GM12878 (cell line): ENCODE measurements at regions not wholly inside any gene's neighbourhood (a gene's known extent, or its start where the extent isn't known, plus 50 kb on each side); places are given as distances from the start of the nearest gene placed in this dataset.

Experiments used
- ATAC-seq: fragments of 200-7000 bp; cut with Tn5 transposase; 3 replicates; pipeline ENCODE4 v1.9.1; 2020; ENCODE audit warnings: mild to moderate bottlenecking, moderate library complexity
- BruUV-seq: library from RNA; stranded (reverse); fragments of 400-500 nt; replicated peaks from 2 replicates; lab custom pipeline; 2021; lab: Mats Ljungman, UMichigan
- CTCF ChIA-PET: fragments of 300-600 bp; sonication (Branson Sonifier 250); formaldehyde crosslinking; extraction: SDS; loops from one replicate; lab custom pipeline; 2021; ENCODE audit warnings: inconsistent platforms; lab: Yijun Ruan, JAX
- POLR2A ChIA-PET: fragments of 350-600 bp; formaldehyde crosslinking; extraction: SDS; loops from one replicate; lab custom pipeline; 2021; ENCODE audit warnings: inconsistent platforms; lab: Charles Lee
- RAD21 ChIA-PET: fragments of 300-600 bp; sonication (Branson Sonifier 250); formaldehyde crosslinking; loops from one replicate; lab custom pipeline; 2023; ENCODE audit warnings: antibody characterized with exemption; ENCODE audit not compliant: unreplicated experiment; lab: Charles Lee
- SMC1A ChIA-PET: fragments of 300-600 bp; sonication (Branson Sonifier 250); formaldehyde crosslinking; loops from one replicate; lab custom pipeline; 2023; ENCODE audit not compliant: unreplicated experiment, uncharacterized antibody; lab: Charles Lee
- DNase-seq: peaks from one replicate; pipeline ENCODE4 v3.0.0-alpha.2; 2011; ENCODE audit warnings: low read depth, low spot score
- FAIRE-seq: peaks from 3 replicates; lab custom pipeline; 2011; peaks lifted over from hg19 to GRCh38; lab: Jason Lieb, UNC
- H2AFZ ChIP-seq: 2 replicates; pipeline ENCODE4 v1.6.0; 2011; ENCODE audit warnings: low read depth, low read length, control low read depth; ENCODE audit not compliant: control insufficient read depth
- H3K27ac ChIP-seq: 2 replicates; pipeline ENCODE4 v1.5.1; 2011; ENCODE audit warnings: control low read depth; ENCODE audit not compliant: control insufficient read depth, insufficient read depth
- H3K27me3 ChIP-seq, 2 experiments: replicated peaks in 1 of 2; 2 replicates each; pipeline versions ENCODE4 v1.6.0 to v1.6.1; 2011; ENCODE audit warnings: low read length in 1 of 2; ENCODE audit not compliant: control insufficient read depth in 2 of 2, insufficient read depth in 2 of 2
- H3K36me3 ChIP-seq, 2 experiments: 2 replicates each; pipeline ENCODE4 v1.5.1; 2011; ENCODE audit warnings: low read length in 1 of 2; ENCODE audit not compliant: control insufficient read depth in 2 of 2, insufficient read depth in 2 of 2
- H3K4me1 ChIP-seq: 2 replicates; pipeline ENCODE4 v1.6.1; 2011; ENCODE audit warnings: mild to moderate bottlenecking, low read length, moderate library complexity, mixed read lengths; ENCODE audit not compliant: control insufficient read depth, insufficient read depth
- H3K4me2 ChIP-seq: 2 replicates; pipeline ENCODE4 v1.6.0; 2011; ENCODE audit warnings: control low read depth; ENCODE audit not compliant: control insufficient read depth, insufficient read depth
- H3K4me3 ChIP-seq: fragments of 200-600 bp; sonication (generic); 2 replicates; pipeline ENCODE4 v1.5.1; 2016
- H3K79me2 ChIP-seq: 2 replicates; pipeline ENCODE4 v1.6.0; 2011; ENCODE audit warnings: low read length; ENCODE audit not compliant: control insufficient read depth, insufficient read depth
- H3K9ac ChIP-seq: 2 replicates; pipeline ENCODE4 v1.8.0; 2011; ENCODE audit warnings: low read length, control low read depth, mixed read lengths; ENCODE audit not compliant: control insufficient read depth, insufficient read depth
- H3K9me3 ChIP-seq: replicated peaks from 3 replicates; pipeline ENCODE4 v1.5.1; 2011; ENCODE audit warnings: mild to moderate bottlenecking, low read length; ENCODE audit not compliant: control insufficient read depth, insufficient read depth
- H4K20me1 ChIP-seq: 2 replicates; pipeline ENCODE4 v1.6.0; 2011; ENCODE audit not compliant: control insufficient read depth, insufficient read depth
- ASH2L ChIP-seq: fragments of 300-600, 200-600 bp; sonication (generic); IDR thresholded peaks from 2 replicates; pipeline ENCODE4 v1.6.1; 2017; ENCODE audit warnings: low read depth, mild to moderate bottlenecking, borderline replicate concordance
- BACH1 ChIP-seq: fragments of 450-650 bp; IDR thresholded peaks from 2 replicates; pipeline ENCODE4 v1.6.1; 2017; ENCODE audit warnings: mild to moderate bottlenecking, borderline replicate concordance
- CBX3 ChIP-seq: fragments of 200-600 bp; sonication (generic); IDR thresholded peaks from 2 replicates; pipeline ENCODE4 v1.6.1; 2016; ENCODE audit warnings: low read depth, borderline replicate concordance
- EED ChIP-seq: sonication (generic); IDR thresholded peaks from 2 replicates; pipeline ENCODE4 v1.6.1; 2016; ENCODE audit warnings: antibody characterized with exemption, low read depth
- EP300 ChIP-seq, 2 experiments: fragments of 150-350 bp in 1 of 2; IDR thresholded peaks; 2 replicates each; pipeline ENCODE4 v1.6.1; 2011 to 2012; ENCODE audit warnings: low read depth in 2 of 2, low read length in 2 of 2, borderline replicate concordance in 1 of 2, improper control_type of control experiment in 1 of 2, inconsistent platforms in 1 of 2; ENCODE audit not compliant: control insufficient read depth in 1 of 2
- GABPA ChIP-seq: IDR thresholded peaks from 2 replicates; pipeline ENCODE4 v1.6.1; 2014; ENCODE audit warnings: antibody characterized with exemption, low read depth, mild to moderate bottlenecking, inconsistent platforms
- IKZF2 ChIP-seq, 2 experiments: fragments of 450-650 bp; IDR thresholded peaks; 2 replicates each; pipeline ENCODE4 v1.6.1; 2017; ENCODE audit warnings: mild to moderate bottlenecking in 2 of 2, moderate library complexity in 2 of 2
- LARP7 ChIP-seq: fragments of 450-650 bp; IDR thresholded peaks from 2 replicates; pipeline ENCODE4 v1.6.1; 2017; ENCODE audit warnings: mild to moderate bottlenecking
- NR2F1 ChIP-seq: fragments of 450-650 bp; conservative IDR thresholded peaks from 2 replicates; pipeline ENCODE4 v1.6.1; 2017; ENCODE audit warnings: mild to moderate bottlenecking
- PAX8 ChIP-seq: fragments of 450-650 bp; IDR thresholded peaks from 2 replicates; pipeline ENCODE4 v1.6.1; 2017; ENCODE audit warnings: mild to moderate bottlenecking, moderate library complexity
- RB1 ChIP-seq: fragments of 450-650 bp; formaldehyde crosslinking; IDR thresholded peaks from 2 replicates; pipeline ENCODE4 v1.6.1; 2017; ENCODE audit warnings: mild to moderate bottlenecking, borderline replicate concordance
- RBBP5 ChIP-seq: fragments of 200-600 bp; sonication (generic); conservative IDR thresholded peaks from 2 replicates; pipeline ENCODE4 v1.6.1; 2016
- SMAD1 ChIP-seq: fragments of 450-650 bp; IDR thresholded peaks from 2 replicates; pipeline ENCODE4 v1.6.1; 2018; ENCODE audit warnings: mild to moderate bottlenecking, low read depth; ENCODE audit not compliant: partially characterized antibody
- SP1 ChIP-seq: IDR thresholded peaks from one replicate; pipeline ENCODE4 v1.6.1; 2011; ENCODE audit warnings: low read depth, low read length
- TCF7 ChIP-seq: IDR thresholded peaks from 2 replicates; pipeline ENCODE4 v1.6.1; 2014; ENCODE audit warnings: antibody characterized with exemption, borderline replicate concordance
- ZNF622 ChIP-seq: fragments of 450-650 bp; IDR thresholded peaks from 2 replicates; pipeline ENCODE4 v1.6.1; 2017; ENCODE audit warnings: mild to moderate bottlenecking, inconsistent platforms
- WGBS: methylation state at CpG from one replicate; pipeline ENCODE4 v1.1.6; 2016; ENCODE audit warnings: low lambda C conversion rate; ENCODE audit not compliant: insufficient replicate concordance, insufficient coverage; ENCODE audit errors: missing lambda C conversion rate; 5-methylcytosine and 5-hydroxymethylcytosine counted together
- in situ Hi-C: fragments of 300-500 bp; cut with MboI; formaldehyde crosslinking; loops from 9 replicates; pipeline ENCODE4 v1.14.3; 2018; ENCODE audit warnings: mixed read lengths
- intact Hi-C: fragments of 100-400 bp; cut with micrococcal nuclease; formaldehyde crosslinking; loops from one replicate; pipeline ENCODE4 v1.14.2; 2022; ENCODE audit not compliant: unreplicated experiment
- TF ChIP-seq, protein P1 (sequence below): IDR thresholded peaks from 2 replicates; pipeline ENCODE4 v1.6.1; 2011; ENCODE audit warnings: borderline replicate concordance, low read depth, mild to moderate bottlenecking, moderate library complexity, low read length; ENCODE audit not compliant: insufficient read depth, poor library complexity, severe bottlenecking
- TF ChIP-seq, protein P2 (sequence below), 3 experiments: IDR thresholded peaks in 2 of 3; conservative IDR thresholded peaks in 1 of 3; 2 replicates each; pipeline ENCODE4 v1.5.1; 2011; ENCODE audit warnings: low read depth in 3 of 3, low read length in 3 of 3, mild to moderate bottlenecking in 3 of 3, control low read depth in 2 of 3, moderate library complexity in 2 of 3, inconsistent platforms in 1 of 3, mixed read lengths in 1 of 3; ENCODE audit not compliant: control insufficient read depth in 2 of 3, insufficient read depth in 1 of 3; ENCODE audit errors: extremely low read depth in 1 of 3

DNA sequence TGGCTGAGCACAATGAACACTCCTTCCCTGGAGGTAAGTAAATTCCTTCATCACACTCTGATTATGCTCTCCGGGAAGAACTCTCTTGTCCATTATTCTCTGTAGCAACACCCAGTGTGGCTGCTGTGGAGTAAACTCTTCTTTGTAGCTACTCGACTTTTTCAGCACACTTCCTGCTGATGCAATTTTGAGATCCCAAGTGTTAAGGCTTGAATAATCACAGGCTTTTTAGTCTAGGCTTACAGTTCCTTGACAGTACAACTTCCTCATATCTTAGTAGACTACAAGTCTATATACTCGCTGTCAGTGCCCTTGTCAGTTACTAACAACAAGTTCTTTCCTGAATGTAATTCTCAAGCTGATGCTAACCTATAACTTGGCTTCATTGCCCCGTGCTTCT is 301.8 kb upstream of the API5 start:
- Histone ChIP-seq H3K4me3 (no peak overlapping the region), H3K9me3 (no peaks in the 10 kb centered on the region; the same call in 1 of the 3 replicates), H3K9ac (no peak overlapping the region), H2AFZ (no peak overlapping the region), H3K27me3 (no peaks in the 10 kb centered on the region), H3K36me3 (no peaks in the 10 kb centered on the region), H3K4me1 (no peaks in the 10 kb centered on the region), H4K20me1 (no peaks in the 10 kb centered on the region), H3K79me2 (no peaks in the 10 kb centered on the region), H3K4me2 (no peak overlapping the region), H3K27ac (no peak overlapping the region)
- DNase-seq, result no peak
- CTCF ChIA-PET, result no interaction called here
- in situ Hi-C loops, result no loop called here
- ATAC-seq, result no peak
- intact Hi-C loops, result no loop called here
- 11% methylated on average over 4 of the region's 4 CpGs for WGBS
- SMC1A ChIA-PET, result interaction anchor here (1.4 kb wide), 1 partner anchor 11 kb away, joined by 4 read pairs; no protein-coding TSS in a partner anchor
- FAIRE-seq, result no peak
- POLR2A ChIA-PET, result no interaction called here
- no TSS peak for BruUV-seq
- RAD21 ChIA-PET, result no interaction called here
- no peak for TF ChIP-seq PAX8
- no peak for TF ChIP-seq SMAD1
- TF ChIP-seq TCF7, result no peak
- TF ChIP-seq NR2F1, result no peak
- TF ChIP-seq, protein P1, sequence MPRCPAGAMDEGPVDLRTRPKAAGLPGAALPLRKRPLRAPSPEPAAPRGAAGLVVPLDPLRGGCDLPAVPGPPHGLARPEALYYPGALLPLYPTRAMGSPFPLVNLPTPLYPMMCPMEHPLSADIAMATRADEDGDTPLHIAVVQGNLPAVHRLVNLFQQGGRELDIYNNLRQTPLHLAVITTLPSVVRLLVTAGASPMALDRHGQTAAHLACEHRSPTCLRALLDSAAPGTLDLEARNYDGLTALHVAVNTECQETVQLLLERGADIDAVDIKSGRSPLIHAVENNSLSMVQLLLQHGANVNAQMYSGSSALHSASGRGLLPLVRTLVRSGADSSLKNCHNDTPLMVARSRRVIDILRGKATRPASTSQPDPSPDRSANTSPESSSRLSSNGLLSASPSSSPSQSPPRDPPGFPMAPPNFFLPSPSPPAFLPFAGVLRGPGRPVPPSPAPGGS, result no peak
- no peak for TF ChIP-seq RB1
- no peak for TF ChIP-seq IKZF2 (IDR thresholded peaks at IDR 0.05)
- no peak for TF ChIP-seq RBBP5
- no peak for TF ChIP-seq BACH1
- no peak for TF ChIP-seq GABPA
- TF ChIP-seq SP1, result no peak
- no peak for TF ChIP-seq EP300 (IDR thresholded peaks at IDR 0.05; ENCODE audit: borderline replicate concordance in 1 of 2, control insufficient read depth in 1 of 2, low read depth in 2 of 2, low read length in 2 of 2)
- no peak for TF ChIP-seq ZNF622
- no peak for TF ChIP-seq CBX3
- no peak for TF ChIP-seq EED
- TF ChIP-seq, protein P2, sequence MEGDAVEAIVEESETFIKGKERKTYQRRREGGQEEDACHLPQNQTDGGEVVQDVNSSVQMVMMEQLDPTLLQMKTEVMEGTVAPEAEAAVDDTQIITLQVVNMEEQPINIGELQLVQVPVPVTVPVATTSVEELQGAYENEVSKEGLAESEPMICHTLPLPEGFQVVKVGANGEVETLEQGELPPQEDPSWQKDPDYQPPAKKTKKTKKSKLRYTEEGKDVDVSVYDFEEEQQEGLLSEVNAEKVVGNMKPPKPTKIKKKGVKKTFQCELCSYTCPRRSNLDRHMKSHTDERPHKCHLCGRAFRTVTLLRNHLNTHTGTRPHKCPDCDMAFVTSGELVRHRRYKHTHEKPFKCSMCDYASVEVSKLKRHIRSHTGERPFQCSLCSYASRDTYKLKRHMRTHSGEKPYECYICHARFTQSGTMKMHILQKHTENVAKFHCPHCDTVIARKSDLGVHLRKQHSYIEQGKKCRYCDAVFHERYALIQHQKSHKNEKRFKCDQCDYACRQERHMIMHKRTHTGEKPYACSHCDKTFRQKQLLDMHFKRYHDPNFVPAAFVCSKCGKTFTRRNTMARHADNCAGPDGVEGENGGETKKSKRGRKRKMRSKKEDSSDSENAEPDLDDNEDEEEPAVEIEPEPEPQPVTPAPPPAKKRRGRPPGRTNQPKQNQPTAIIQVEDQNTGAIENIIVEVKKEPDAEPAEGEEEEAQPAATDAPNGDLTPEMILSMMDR (IDR thresholded peaks at IDR 0.05 in 2 of 3, conservative IDR thresholded peaks at IDR 0.05 in 1 of 3; ENCODE audit: control insufficient read depth in 2 of 3, extremely low read depth in 1 of 3, insufficient read depth in 1 of 3, low read depth in 3 of 3, low read length in 3 of 3), result no peak
- TF ChIP-seq ASH2L, result no peak
- TF ChIP-seq LARP7, result no peak
